ENCODE measurements at regions not wholly inside any gene's neighbourhood (a gene's known extent, or its start where the extent isn't known, plus 50 kb on each side); places are given as distances from the start of the nearest gene placed in this dataset.

GRCh38 chrX:141341743-141342142, 99.4 kb upstream of the SPANXC start:
- TF ChIP-seq, protein P1, sequence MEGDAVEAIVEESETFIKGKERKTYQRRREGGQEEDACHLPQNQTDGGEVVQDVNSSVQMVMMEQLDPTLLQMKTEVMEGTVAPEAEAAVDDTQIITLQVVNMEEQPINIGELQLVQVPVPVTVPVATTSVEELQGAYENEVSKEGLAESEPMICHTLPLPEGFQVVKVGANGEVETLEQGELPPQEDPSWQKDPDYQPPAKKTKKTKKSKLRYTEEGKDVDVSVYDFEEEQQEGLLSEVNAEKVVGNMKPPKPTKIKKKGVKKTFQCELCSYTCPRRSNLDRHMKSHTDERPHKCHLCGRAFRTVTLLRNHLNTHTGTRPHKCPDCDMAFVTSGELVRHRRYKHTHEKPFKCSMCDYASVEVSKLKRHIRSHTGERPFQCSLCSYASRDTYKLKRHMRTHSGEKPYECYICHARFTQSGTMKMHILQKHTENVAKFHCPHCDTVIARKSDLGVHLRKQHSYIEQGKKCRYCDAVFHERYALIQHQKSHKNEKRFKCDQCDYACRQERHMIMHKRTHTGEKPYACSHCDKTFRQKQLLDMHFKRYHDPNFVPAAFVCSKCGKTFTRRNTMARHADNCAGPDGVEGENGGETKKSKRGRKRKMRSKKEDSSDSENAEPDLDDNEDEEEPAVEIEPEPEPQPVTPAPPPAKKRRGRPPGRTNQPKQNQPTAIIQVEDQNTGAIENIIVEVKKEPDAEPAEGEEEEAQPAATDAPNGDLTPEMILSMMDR (IDR thresholded peaks at IDR 0.05; ENCODE audit: low read depth, low read length, missing input control): no peak
- TF ChIP-seq RAD21 (IDR thresholded peaks at IDR 0.05) (no peak), TAF1 (conservative IDR thresholded peaks at IDR 0.05) (no peak), GABPA (IDR thresholded peaks at IDR 0.05 in 1 of 2, conservative IDR thresholded peaks at IDR 0.05 in 1 of 2) (no peak), HNF4A (conservative IDR thresholded peaks at IDR 0.05) (no peak), RXRA (IDR thresholded peaks at IDR 0.05) (no peak), MAX (IDR thresholded peaks at IDR 0.05) (no peak), SP1 (IDR thresholded peaks at IDR 0.05) (no peak), FOXA1 (IDR thresholded peaks at IDR 0.05) (no peak), HNF4G (IDR thresholded peaks at IDR 0.05) (no peak), JUND (IDR thresholded peaks at IDR 0.05) (no peak), REST (IDR thresholded peaks at IDR 0.05) (no peak), NR2F2 (IDR thresholded peaks at IDR 0.05) (no peak)
- TF ChIP-seq, protein P2, sequence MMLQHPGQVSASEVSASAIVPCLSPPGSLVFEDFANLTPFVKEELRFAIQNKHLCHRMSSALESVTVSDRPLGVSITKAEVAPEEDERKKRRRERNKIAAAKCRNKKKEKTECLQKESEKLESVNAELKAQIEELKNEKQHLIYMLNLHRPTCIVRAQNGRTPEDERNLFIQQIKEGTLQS (IDR thresholded peaks at IDR 0.05): no peak
- TF ChIP-seq, protein P3, sequence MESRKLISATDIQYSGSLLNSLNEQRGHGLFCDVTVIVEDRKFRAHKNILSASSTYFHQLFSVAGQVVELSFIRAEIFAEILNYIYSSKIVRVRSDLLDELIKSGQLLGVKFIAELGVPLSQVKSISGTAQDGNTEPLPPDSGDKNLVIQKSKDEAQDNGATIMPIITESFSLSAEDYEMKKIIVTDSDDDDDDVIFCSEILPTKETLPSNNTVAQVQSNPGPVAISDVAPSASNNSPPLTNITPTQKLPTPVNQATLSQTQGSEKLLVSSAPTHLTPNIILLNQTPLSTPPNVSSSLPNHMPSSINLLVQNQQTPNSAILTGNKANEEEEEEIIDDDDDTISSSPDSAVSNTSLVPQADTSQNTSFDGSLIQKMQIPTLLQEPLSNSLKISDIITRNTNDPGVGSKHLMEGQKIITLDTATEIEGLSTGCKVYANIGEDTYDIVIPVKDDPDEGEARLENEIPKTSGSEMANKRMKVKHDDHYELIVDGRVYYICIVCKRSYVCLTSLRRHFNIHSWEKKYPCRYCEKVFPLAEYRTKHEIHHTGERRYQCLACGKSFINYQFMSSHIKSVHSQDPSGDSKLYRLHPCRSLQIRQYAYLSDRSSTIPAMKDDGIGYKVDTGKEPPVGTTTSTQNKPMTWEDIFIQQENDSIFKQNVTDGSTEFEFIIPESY (IDR thresholded peaks at IDR 0.05): no peak
- Histone ChIP-seq H3K4me1 (ENCODE audit: control insufficient read depth in 4 of 4, insufficient read depth in 4 of 4, low read length in 3 of 4) (no peaks in the 10 kb centered on the region), H3K9me3 (ENCODE audit: control insufficient read depth in 4 of 4, low read length in 3 of 4) (no peaks in the 10 kb centered on the region), H3K36me3 (ENCODE audit: control insufficient read depth in 4 of 4, insufficient read depth in 3 of 4, low read depth in 1 of 4, low read length in 3 of 4) (no peaks in the 10 kb centered on the region), H3K4me3 (ENCODE audit: low read depth in 1 of 3, low read length in 3 of 3) (no peak overlapping the region), H3K9ac (ENCODE audit: low read depth in 1 of 2, low read length in 2 of 2) (no peak overlapping the region), H3K27me3 (ENCODE audit: control insufficient read depth in 4 of 4, insufficient read depth in 4 of 4, low read length in 3 of 4) (no peaks in the 10 kb centered on the region), H3K27ac (ENCODE audit: low read depth in 1 of 2, low read length in 2 of 2) (no peak overlapping the region)
- WGBS: 79% methylated on average over 2 of the region's 2 CpGs
- DNase-seq (ENCODE audit: low spot score): no peak

DNA sequence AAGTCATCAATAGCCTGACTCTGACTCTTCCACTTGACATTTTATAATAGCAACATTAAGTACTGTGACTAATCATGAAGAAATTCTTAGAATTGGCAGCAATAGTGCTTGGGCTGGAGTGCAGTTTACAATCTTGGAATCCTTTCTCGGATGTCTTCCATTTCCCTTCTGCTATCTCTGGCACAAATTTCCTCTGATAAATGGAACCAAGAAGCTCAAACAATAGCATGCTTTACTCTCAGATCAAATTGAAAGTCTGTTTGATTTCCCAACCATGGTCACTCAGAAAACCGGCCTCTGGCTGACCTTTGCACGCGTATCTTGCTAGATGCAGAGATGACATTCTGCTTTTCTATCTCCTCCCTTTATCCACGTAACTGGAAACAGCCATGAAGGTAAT, 99.0 kb upstream of the SPANXC start:
- TF ChIP-seq TAF1 (conservative IDR thresholded peaks at IDR 0.05): no peak
- TF ChIP-seq FOXA1 (IDR thresholded peaks at IDR 0.05): no peak
- no peak for TF ChIP-seq SP1 (IDR thresholded peaks at IDR 0.05)
- peak; percentile 11 for TF ChIP-seq NR2F2 (IDR thresholded peaks at IDR 0.05)
- TF ChIP-seq HNF4G (IDR thresholded peaks at IDR 0.05): no peak
- DNase-seq (ENCODE audit: low spot score): no peak
- no peak overlapping the region for H3K4me3 ChIP-seq (ENCODE audit: low read depth in 1 of 3, low read length in 3 of 3)
- H3K9ac ChIP-seq (ENCODE audit: low read depth in 1 of 2, low read length in 2 of 2): no peak overlapping the region
- no peaks in the 10 kb centered on the region for H3K9me3 ChIP-seq (ENCODE audit: control insufficient read depth in 4 of 4, low read length in 3 of 4)
- 23% methylated on average over 5 of the region's 5 CpGs for WGBS
- H3K36me3 ChIP-seq (ENCODE audit: control insufficient read depth in 4 of 4, insufficient read depth in 3 of 4, low read depth in 1 of 4, low read length in 3 of 4): no peaks in the 10 kb centered on the region
- no peaks in the 10 kb centered on the region for H3K4me1 ChIP-seq (ENCODE audit: control insufficient read depth in 4 of 4, insufficient read depth in 4 of 4, low read length in 3 of 4)
- H3K27me3 ChIP-seq (ENCODE audit: control insufficient read depth in 4 of 4, insufficient read depth in 4 of 4, low read length in 3 of 4): no peaks in the 10 kb centered on the region
- H3K27ac ChIP-seq (ENCODE audit: low read depth in 1 of 2, low read length in 2 of 2): no peak overlapping the region

Data from liver (tissue), 8 donors.